HG02678 (cell line): ENCODE measurements at regions not wholly inside any gene's neighbourhood (a gene's known extent, or its start where the extent isn't known, plus 50 kb on each side); places are given as distances from the start of the nearest gene placed in this dataset.

ENCODE experiments used
- ATAC-seq: cut with Tn5 transposase; IDR thresholded peaks from one replicate; pipeline ENCODE4 v1.9.1; 2021; ENCODE audit warnings: mild to moderate bottlenecking, moderate library complexity; ENCODE audit not compliant: unreplicated experiment

GRCh38 chr7:145928937-145929336 lies 187.7 kb upstream of the CNTNAP2 start:
- ATAC-seq, result no peak

GRCh38 chr7:145919712-145920111 lies 196.9 kb upstream of the CNTNAP2 start:
- ATAC-seq, result no peak

- no peak for ATAC-seq
These were observed 199.8 kb upstream of the CNTNAP2 start for GRCh38 chr7:145916776-145917175.

GRCh38 chr7:145915679-145916078 lies 200.9 kb upstream of the CNTNAP2 start:
- no peak for ATAC-seq

DNA sequence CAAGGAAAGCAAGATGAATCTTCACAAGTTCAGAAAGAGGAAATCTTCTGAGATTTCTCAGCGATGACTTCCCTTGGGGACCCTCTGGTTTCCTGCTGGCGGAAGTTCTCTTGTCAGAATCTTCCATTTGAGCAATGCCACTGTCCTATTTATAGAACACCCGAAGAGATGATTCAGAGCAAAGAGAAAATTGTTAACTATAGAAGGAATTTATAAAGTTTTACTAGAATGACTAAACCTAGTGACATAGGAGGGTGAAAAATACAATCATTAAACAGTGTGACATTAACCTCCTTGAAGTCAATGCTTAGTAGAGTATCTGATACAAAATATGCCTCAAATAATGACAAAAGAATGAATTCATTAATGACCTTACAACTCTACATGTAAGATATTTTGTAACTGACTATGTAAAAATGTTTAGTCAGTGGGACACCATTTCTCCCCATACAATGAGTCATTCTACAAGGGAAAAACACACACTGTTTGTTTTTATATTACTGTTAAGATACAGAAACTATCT lies 206.5 kb upstream of the CNTNAP2 start:
- ATAC-seq, result peak; percentile 83

GRCh38 chr7:145903658-145904057 lies 212.9 kb upstream of the CNTNAP2 start:
- no peak for ATAC-seq

DNA sequence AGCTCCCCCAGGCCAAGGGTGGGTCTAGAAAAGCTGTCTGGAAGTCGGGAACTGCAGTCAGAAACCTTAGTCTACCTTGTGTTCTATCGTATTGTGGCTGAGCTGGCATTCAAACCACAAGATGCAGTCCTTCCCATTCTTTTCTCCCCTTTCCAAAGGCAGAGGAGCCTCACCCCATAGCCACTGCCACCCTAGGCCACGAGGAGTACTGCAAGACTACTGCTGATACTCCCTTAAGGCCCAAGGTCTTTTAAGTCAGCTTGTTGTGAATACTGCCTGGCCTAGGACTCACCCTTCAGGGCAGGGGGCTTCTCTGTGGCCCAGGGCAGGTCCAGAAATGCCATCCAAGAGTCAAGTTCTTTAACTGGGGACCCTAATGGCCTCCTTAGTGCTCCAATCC lies 214.5 kb upstream of the CNTNAP2 start:
- ATAC-seq, result no peak

DNA sequence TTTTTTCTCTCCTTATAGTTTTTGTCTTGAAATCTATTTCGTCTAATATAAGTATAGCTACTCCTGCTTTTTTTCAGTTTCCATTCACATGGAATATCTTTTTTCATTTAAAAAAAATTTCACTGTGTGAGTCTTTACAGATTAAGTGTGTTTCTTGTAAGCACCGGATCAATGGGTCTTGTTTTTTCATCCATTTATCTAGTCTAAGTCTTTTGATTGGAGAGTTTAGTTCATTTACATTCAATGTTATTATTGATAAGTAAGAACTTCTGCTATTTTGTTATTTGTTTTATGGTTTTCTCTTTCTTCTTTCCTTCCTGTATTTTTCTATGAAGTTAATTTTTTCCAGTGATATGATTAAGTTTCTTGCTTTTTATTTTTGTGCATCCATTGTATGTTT lies 216.7 kb upstream of the CNTNAP2 start:
- ATAC-seq, result no peak

- ATAC-seq, result no peak
These were observed 222.6 kb upstream of the CNTNAP2 start for GRCh38 chr7:145893925-145894535.

DNA sequence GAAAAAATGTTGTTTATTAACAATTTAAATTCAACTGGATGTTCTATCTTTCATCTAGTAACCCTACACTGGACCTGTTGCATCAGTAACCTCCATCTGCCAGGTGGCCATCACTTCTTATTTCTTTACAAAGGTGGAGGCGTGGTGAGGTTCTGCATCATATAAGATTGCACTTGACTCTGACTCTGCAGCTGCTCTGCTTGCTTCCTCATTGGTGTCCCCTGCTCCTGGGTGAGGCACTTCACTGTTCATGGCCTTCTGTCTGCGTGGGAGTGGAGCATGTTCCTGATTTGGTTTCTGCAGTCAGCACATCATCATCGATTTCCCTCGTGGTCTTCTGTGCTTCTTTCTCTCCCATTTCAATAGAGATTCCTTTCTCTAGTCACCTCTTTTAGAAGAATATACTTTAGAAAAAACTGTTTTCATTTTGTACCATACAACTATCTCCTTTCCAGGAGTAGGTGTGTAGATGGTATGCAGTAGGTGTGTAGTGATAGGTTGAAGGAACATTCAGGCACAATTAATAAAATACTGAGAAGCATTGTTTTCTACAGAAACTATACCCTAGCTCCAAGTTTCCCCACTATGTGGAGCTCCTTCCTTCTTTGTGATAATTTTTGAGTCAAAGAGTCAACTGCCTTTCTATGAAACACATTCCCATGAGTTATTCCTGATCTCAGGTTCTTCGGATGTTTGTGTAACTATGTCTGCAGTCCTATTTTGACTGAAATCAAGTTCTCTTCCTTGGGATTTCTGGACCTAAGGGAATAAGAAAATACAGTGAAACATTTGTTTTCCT lies 231.7 kb upstream of the CNTNAP2 start:
- ATAC-seq, result no peak

DNA sequence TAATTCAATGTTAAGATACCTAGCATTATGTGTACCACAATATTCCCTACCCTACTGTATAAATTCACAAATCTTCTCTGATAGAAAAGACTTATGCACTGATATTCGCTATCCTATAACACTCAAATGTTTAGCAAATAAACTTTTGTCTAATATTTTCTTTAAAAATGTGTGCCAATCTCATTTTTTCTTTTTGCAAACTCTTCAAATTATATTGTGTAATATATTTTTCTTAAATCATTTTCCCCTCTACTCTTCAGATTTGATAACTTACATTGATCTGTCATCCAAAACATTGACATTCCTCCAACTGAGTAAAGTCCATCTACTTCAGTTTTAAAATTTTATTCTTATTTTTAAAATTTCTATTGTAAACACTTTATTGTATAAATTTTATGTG lies 240.2 kb upstream of the CNTNAP2 start:
- ATAC-seq, result no peak

DNA sequence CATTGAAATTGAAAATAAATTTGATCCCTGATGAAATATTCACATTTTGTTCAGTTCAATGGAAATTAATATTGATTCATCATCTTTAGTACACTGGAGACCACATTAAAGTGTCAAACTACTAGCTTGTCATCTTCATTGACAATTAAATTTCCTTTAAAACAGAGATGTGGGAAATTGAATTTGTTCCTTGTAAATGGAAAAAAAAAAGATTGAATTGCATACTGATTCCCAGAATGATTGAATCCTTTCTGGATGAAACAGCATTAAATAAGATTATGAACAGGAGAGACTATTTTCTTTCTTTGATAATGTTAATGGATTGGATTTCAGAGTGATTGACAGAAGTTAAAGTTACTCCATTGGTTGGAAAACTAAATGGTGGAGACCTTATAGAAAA lies 241.3 kb upstream of the CNTNAP2 start:
- no peak for ATAC-seq

GRCh38 chr7:145868935-145869334 lies 247.7 kb upstream of the CNTNAP2 start:
- ATAC-seq, result no peak

GRCh38 chr7:145862212-145862611 lies 254.4 kb upstream of the CNTNAP2 start:
- ATAC-seq, result no peak

- peak; percentile 42 for ATAC-seq
These were observed 255.8 kb upstream of the CNTNAP2 start for GRCh38 chr7:145860809-145861208.

GRCh38 chr7:145850636-145851035 lies 266.0 kb upstream of the CNTNAP2 start:
- ATAC-seq, result no peak

DNA sequence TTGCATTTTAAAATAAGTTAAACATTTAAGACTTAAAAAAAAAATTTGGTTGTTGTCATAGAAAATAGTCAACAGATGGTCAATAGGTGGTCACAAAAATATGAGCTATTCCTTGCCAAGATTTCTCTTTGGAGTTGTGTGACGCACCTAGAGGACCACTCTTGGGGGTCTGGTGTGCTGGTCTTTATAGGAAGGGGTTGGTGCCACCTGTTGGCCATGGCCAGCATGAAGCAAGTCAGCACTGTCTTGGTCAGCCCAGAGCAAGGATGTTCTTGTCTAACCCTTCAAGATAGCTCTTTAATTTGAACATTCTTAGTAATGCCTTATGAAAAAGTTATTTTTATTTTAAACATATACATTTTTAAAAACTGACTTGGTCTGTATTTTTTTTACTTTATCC lies 267.9 kb upstream of the CNTNAP2 start:
- ATAC-seq, result no peak

GRCh38 chr7:145845345-145845744 lies 271.3 kb upstream of the CNTNAP2 start:
- no peak for ATAC-seq

GRCh38 chr7:145839814-145840213 lies 276.8 kb upstream of the CNTNAP2 start:
- no peak for ATAC-seq

DNA sequence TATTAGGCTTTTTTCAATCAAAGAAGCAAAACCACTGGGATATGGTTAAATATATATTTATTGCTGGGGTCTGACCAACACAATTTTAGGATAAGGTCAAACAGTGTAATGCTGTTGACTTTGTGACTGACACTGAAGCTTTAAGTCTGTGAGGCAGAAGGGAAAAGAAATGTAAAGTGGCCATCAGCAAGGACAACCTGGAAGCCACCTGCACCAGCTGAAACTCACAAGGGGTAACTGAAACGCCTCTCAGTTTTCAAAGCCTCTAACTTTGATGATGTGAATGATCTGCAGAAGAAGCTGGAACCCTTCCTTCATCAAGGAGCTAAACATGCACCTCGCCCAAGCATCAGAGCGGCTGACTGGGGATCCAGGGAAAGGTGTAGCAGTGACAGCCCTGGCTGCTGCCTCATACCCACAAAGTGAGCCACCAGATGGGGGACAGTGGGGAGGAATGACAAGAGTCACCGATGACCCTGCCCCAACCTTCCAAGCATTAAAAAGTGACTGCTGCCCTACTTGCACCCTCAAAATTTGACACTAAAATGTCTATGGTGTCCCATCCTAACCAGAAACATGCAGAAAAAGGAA lies 284.9 kb upstream of the CNTNAP2 start:
- ATAC-seq, result no peak

DNA sequence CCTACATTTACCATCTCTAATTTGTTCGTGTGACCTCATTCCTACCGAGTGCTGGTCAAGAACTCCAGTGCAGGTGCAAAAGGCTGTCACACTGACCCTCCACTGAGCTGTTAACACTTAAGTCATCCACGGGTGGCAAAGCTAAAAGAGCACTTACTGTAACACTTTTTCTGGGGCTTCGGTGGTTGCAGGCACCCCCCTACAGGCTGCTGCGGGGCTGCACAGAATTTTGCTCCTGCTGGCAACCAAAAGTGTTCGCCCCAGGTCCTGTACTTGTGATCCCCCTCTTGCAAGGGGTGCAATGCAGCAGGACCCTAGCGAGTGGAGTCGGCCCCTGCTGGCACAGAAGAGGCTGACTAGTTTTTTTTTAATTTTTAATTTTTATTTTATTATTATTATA lies 298.9 kb upstream of the CNTNAP2 start:
- no peak for ATAC-seq

- no peak for ATAC-seq
These were observed 304.4 kb upstream of the CNTNAP2 start for GRCh38 chr7:145812218-145812617.
